GM19025 (cell line): ENCODE measurements at regions not wholly inside any gene's neighbourhood (a gene's known extent, or its start where the extent isn't known, plus 50 kb on each side); places are given as distances from the start of the nearest gene placed in this dataset.

Experiments
- ATAC-seq: cut with Tn5 transposase; IDR thresholded peaks from one replicate; pipeline ENCODE4 v1.9.1; 2021; ENCODE audit warnings: mild to moderate bottlenecking, low read depth, moderate library complexity; ENCODE audit not compliant: unreplicated experiment

DNA sequence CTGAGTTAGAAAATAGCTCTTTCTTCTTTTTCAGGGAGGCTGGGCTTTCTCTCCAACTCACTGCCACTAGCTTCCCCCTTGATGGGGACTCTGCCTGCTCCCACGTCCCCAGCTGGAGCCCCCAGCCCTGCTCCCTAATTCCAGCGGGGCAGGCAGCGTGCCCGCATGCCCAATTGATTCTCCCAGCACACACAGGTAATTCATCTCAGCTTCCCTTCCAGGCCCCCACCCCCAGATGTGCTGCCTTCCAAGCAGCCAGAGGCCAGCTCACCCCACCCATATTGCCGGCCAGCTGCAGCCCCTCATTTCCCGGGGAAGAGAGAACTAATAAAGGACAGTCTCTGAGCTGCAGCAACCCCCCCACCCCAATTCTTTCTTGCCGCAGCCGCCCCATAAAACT is 69.8 kb downstream of the EFNB1 start:
- no peak for ATAC-seq

DNA sequence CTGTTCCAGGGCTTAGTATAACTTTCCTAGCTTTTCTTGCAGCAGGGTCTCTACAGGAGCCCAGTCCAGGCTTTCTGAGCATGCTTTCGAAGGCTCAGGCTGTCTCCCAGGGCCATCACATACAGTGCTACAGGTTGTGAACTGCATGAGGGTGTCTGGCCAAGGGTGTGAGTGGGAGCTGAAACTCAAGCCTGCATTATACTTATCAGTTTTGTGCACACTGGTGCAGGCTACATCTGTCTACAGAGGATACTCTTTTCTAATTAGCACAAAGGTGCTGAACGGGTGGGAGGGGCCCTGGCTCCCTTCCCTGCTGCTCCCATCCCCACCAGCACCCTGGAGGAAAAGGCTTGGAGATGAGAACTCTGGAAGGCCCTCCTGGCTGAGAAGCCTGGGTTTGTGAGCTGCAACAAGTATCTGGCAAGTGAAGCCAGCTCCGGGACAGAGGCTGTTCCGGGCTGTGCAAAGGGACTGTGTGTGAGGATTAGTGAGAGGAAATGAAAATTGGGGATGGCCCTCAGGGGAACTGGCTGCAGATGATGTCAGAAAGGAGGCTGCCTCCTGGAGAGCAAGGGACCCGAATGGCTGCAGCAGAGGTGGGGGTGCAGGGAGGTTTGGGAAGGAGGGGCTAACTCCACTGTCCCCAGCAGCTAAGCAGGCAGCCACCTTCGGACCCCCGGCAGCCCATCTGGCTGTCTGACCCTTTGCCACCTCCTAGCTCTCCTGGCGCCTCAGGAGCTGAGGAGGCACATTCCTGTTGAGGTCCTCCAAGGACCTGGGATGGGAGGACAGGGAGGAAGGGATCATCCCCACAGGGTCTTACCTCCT is 68.5 kb downstream of the EFNB1 start:
- no peak for ATAC-seq

DNA sequence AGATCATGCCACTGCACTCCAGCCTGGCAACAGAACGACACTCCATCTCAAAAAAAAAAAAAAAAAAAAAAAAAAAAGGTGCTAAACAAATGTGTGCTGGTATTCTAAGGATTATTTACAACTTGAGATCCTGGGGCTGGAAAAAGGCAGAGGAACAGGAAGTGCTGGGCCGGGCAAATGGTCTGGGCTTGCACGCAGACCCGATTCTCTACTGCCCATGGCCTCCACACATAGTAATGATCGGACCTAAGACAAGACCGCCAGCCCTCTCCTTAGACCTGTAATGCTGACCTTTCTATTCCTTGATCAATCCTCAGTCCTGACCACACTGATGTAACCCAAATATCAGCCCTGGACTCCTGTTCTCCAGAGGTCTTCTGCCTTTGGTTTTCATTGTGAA is 67.8 kb downstream of the EFNB1 start:
- ATAC-seq, result no peak

DNA sequence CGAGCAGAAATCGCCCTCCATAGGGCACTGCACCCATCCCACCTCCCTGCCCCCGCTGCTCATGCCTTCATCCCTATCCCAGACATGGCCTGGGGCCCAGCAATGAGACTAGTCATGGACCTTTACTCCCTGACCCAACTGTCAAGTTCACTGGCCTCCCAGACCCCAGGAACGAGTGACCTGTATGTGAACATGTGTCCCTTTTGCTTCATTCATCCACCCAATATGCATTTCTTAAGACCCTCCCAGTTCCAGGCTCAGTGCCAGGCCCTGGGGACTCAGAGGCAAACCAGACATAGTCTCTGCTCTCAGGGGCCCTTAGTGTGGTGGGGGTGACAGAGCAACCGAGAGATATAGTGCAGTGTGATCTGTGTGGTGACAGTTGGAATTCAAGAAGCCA is 67.0 kb downstream of the EFNB1 start:
- ATAC-seq, result no peak

DNA sequence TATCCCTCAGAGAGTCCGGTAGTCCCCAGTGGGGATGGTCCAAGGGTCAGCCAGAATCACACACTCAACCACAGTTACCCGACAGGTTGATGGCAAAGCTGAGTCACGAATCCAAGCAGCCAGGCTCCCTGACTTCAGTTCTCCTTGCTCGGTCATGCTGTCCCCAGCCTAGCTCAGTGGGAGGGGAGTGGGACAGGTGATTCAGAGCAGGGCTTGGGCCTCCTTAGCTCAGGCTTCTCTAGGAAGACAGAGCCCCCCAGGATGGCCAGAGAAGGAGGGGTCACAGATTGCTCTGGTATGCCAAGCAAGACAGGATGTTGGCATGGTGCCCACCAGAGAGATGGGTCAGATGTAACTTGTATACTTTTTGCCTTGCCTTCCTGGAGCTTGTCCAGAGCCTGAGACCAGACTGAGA is 66.5 kb downstream of the EFNB1 start:
- ATAC-seq, result no peak

DNA sequence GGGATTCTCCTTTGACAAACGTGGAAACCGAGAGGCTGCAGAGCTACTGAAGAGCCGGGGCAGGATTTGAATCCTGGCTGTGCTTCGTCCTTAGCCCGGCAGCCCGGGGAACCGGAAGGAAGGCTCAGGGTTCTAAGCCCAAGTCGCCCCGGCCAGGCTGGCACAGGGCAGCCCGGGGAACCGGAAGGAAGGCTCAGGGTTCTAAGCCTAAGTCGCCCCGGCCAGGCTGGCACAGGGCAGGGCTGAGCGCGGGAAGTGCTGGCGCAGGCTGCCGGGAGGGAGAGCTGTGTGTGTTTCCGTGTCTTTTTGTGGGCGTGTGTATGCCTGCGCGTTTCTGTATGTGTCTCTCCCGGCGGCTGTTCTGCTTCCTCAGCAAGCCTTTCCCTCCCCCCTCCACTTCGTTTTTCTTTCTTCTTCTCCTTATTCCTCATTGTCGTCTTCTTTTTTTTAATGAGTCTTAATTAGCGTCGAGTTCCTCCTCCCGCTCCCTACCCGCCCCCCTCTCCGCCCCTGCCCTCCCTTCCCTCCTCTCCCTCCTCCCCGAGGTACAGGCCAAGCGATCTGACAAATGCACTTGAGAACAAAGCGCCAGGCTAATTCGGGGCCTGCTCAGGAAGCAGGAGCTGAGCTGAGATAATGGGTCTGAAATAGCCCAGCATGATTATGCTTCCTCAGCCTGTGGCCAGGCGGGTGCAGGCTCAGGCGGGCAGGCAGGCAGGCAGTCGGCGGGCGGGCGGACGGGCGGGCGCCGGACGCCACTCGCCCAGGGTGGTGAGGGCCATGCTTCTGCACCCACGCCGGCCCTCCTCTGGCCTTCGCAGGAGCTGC is 65.9 kb downstream of the EFNB1 start:
- ATAC-seq, result no peak

DNA sequence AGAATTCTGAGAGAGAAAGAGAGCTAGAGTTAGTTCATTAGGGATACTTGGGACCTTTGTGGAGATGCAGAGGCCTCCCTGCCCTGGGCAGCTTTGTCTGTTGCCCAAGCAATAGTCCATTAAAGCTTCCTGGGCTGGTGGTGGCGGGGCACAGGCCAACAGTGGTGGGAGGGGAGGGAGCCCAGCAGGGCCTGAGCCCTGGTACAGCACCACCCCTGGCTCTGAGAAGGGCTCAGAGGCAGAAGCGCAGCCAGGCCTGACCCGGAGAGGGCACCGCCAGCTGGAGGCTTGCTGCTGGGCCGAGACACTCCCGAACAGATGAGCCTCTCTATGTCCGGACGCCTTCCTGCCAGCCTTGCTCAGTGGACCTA is 65.3 kb downstream of the EFNB1 start:
- no peak for ATAC-seq

DNA sequence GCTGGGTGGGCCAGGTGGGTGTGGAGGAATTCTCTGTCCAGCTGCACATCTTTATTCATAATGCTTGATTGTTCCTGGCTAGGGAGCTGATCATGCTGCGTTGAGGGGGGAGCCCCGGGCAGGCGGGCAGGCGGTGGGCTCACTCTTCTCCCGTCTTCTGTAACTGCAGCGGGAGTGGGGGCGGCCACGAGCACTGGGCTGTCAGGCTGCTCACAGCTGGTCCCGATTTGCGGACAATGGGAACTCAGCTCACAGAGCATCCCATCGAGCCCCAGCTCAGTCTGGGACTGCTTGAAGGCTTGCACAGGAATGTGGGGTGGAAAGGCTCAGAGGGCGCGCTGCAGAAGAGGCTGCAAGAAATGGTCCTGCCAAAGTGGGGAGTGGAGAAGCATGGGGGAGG is 63.8 kb downstream of the EFNB1 start:
- no peak for ATAC-seq

DNA sequence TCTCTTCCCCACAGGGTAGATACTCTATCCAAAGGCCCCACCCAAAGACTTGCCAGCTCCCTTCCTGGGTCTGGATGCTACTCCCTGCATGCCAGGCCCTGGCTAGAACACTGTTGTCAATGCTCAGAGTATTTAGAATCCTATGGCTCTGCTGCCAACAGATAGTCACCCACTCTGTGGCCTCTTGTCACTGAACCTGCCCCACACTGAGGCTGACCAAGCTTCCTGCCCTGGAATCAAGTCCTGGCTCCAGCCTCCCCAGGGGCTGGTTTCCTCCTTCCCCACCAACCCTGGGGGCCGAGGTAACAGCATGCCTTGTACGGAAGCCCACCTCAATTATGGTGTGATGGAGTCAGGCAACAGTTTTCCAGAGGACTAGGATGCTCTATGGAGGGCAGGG is 63.3 kb downstream of the EFNB1 start:
- no peak for ATAC-seq
